ENCODE measurements at regions not wholly inside any gene's neighbourhood (a gene's known extent, or its start where the extent isn't known, plus 50 kb on each side); places are given as distances from the start of the nearest gene placed in this dataset.

GRCh38 chr10:129046065-129046681 lies 420.9 kb upstream of the MGMT start:
- no peak for TF ChIP-seq POLR2AphosphoS5 (IDR thresholded peaks at IDR 0.05; ENCODE audit: low read depth, low read length)
- TF ChIP-seq TAF1 (IDR thresholded peaks at IDR 0.05; ENCODE audit: borderline replicate concordance, insufficient read depth, low read length): no peak
- TF ChIP-seq REST (IDR thresholded peaks at IDR 0.05; ENCODE audit: insufficient read depth in 1 of 2, low read depth in 2 of 2, low read length in 2 of 2): no peak
- no peak for TF ChIP-seq FOXP2 (optimal IDR thresholded peaks at IDR 0.05; ENCODE audit: borderline replicate concordance, extremely low read depth, extremely low read length, insufficient read depth)
- no peak for TF ChIP-seq SIN3A (IDR thresholded peaks at IDR 0.05; ENCODE audit: borderline replicate concordance, insufficient read depth, low read length)

- no peak for TF ChIP-seq FOXP2 (optimal IDR thresholded peaks at IDR 0.05; ENCODE audit: borderline replicate concordance, extremely low read depth, extremely low read length, insufficient read depth)
- no peak for TF ChIP-seq POLR2AphosphoS5 (IDR thresholded peaks at IDR 0.05; ENCODE audit: low read depth, low read length)
- no peak for TF ChIP-seq SIN3A (IDR thresholded peaks at IDR 0.05; ENCODE audit: borderline replicate concordance, insufficient read depth, low read length)
- TF ChIP-seq TAF1 (IDR thresholded peaks at IDR 0.05; ENCODE audit: borderline replicate concordance, insufficient read depth, low read length): no peak
- no peak for TF ChIP-seq REST (IDR thresholded peaks at IDR 0.05; ENCODE audit: insufficient read depth in 1 of 2, low read depth in 2 of 2, low read length in 2 of 2)
These were observed 420.1 kb upstream of the MGMT start for GRCh38 chr10:129046962-129047361.

- TF ChIP-seq POLR2AphosphoS5 (IDR thresholded peaks at IDR 0.05; ENCODE audit: low read depth, low read length) (no peak), TAF1 (IDR thresholded peaks at IDR 0.05; ENCODE audit: borderline replicate concordance, insufficient read depth, low read length) (no peak), FOXP2 (optimal IDR thresholded peaks at IDR 0.05; ENCODE audit: borderline replicate concordance, extremely low read depth, extremely low read length, insufficient read depth) (no peak), SIN3A (IDR thresholded peaks at IDR 0.05; ENCODE audit: borderline replicate concordance, insufficient read depth, low read length) (no peak), REST (IDR thresholded peaks at IDR 0.05; ENCODE audit: insufficient read depth in 1 of 2, low read depth in 2 of 2, low read length in 2 of 2) (no peak)
These were observed 419.4 kb upstream of the MGMT start for GRCh38 chr10:129047600-129047999.

GRCh38 chr10:129048513-129048912 lies 418.5 kb upstream of the MGMT start:
- TF ChIP-seq REST (IDR thresholded peaks at IDR 0.05; ENCODE audit: insufficient read depth in 1 of 2, low read depth in 2 of 2, low read length in 2 of 2) (no peak), FOXP2 (optimal IDR thresholded peaks at IDR 0.05; ENCODE audit: borderline replicate concordance, extremely low read depth, extremely low read length, insufficient read depth) (no peak), TAF1 (IDR thresholded peaks at IDR 0.05; ENCODE audit: borderline replicate concordance, insufficient read depth, low read length) (no peak), POLR2AphosphoS5 (IDR thresholded peaks at IDR 0.05; ENCODE audit: low read depth, low read length) (no peak), SIN3A (IDR thresholded peaks at IDR 0.05; ENCODE audit: borderline replicate concordance, insufficient read depth, low read length) (no peak)

Measured in PFSK-1 (cell line).